Adrenal gland (tissue), 5 donors: ENCODE measurements at regions not wholly inside any gene's neighbourhood (a gene's known extent, or its start where the extent isn't known, plus 50 kb on each side); places are given as distances from the start of the nearest gene placed in this dataset.

ENCODE experiments used
- CTCF ChIP-seq, 6 experiments: fragments of 450-650 bp in 4 of 6; fragments of 200-600 bp in 2 of 6; sonication (generic) in 1 of 6; IDR thresholded peaks; 1 replicate in 5 of 6; 2 replicates in 1 of 6; pipeline versions ENCODE4 v1.5.1 to v1.8.0; 2016 to 2021; ENCODE audit warnings: antibody characterized with exemption in 6 of 6, mild to moderate bottlenecking in 2 of 6, moderate library complexity in 1 of 6
- POLR2A ChIP-seq, 2 donors: fragments of 450-650 bp; IDR thresholded peaks; one replicate each; pipeline ENCODE4 v1.6.1; 2017; ENCODE audit warnings: antibody characterized with exemption in 2 of 2, mild to moderate bottlenecking in 2 of 2, moderate library complexity in 1 of 2
- donor health status: DM: no; HTN: no; CAD: no.

GRCh38 chr2:236882074-236882473, 203.6 kb upstream of the COPS8 start:
- TF ChIP-seq POLR2A (IDR thresholded peaks at IDR 0.05) = no peak
- no peak for TF ChIP-seq CTCF (IDR thresholded peaks at IDR 0.05)
